Epithelial cell of prostate (primary cell): ENCODE measurements at regions not wholly inside any gene's neighbourhood (a gene's known extent, or its start where the extent isn't known, plus 50 kb on each side); places are given as distances from the start of the nearest gene placed in this dataset.
A peak's percentile ranks its signal among the peaks of the same experiment; 100 is the strongest.

ENCODE experiments used
- DNase-seq: peaks from one replicate; pipeline ENCODE4 v3.0.0-alpha.2; 2011; ENCODE audit warnings: low read depth, low spot score
- H3K27ac ChIP-seq: fragments of 450-650 bp; 2 replicates; pipeline ENCODE4 v1.5.1; 2017; ENCODE audit warnings: mild to moderate bottlenecking

DNA sequence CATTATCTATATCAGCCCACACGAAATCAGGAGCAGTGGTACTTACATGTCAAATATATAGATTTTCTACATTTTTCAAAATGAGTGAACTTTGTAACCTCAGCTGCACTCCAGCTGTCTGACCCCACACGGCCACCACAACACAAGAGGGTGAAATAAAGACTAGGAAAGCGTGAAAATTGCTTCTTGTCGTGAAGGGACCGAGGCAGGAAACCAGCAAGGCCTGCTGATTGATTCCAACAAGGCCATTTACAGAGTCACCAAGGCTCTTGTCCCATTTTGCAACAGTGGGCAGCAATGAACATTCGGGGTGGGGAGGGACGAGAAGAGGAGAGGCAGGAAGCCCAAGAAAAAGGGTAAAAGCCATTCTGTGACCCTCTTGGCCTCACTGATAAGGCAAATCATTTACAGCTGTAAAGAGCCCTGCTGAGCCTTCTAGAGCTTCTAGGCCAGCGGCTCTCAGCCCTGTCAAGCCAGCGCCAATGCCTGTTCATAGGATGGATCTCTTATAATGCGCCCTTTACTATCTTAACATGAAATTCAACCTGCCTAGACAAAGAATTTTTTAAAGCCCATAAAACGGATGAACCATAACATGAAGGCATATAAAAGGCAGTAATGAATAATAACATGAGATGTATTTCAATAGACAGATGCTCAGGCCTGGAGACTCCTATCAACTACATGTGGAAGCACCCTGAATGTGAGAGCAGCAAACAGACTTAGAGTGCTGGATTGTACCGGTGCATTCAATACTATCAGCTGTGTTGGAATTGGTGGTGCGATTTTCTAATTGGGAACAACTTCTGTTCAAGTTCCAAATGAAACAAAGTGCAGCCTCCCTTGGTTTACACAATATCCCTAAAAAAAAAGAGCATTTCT is 269.0 kb downstream of the CDCA7 start:
- DNase-seq = no peak

DNA sequence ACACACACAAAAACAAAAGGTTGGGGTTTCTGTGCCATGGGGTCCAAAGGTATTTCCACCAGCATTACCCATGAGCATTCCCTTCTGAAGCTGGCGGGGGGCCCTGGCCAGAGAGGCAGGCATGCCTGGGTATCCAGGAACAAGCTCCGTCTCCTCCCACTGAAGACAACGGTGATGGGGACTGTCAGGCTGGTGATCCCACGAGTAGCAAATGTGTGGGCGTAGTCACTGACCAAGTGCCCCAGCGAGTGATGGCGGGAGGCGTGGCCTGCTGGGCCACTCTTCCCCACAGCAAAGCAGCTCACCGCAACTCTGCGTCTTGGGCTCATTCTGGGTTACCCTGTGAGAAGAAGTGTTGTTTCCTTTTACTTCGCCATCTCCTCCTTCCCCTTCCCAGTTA is 270.6 kb downstream of the CDCA7 start:
- H3K27ac ChIP-seq = no peak overlapping the region
- DNase-seq = no peak

More for the DNA sequence above, 269.0 kb downstream of the CDCA7 start:
- no peak overlapping the region for H3K27ac ChIP-seq

DNA sequence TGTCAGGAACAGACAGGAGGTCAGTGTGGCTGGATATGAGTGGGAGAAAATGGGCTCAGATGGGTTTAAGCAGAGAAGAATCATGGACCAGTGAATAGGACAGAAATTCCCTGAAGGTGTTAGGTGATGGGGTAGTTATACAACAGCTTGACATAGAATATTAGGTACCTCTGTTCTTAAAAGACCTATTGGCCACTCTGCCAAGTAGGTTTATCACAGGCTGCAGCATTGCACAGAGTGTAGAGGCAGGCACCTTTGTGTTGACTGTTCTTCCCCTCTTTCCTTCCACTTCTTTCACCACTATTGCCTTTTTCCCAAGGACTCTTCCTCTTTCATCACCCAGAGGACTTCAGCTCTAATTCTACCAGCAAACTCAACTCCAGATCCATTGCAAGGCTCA is 274.4 kb downstream of the CDCA7 start:
- no peak overlapping the region for H3K27ac ChIP-seq
- DNase-seq = no peak

DNA sequence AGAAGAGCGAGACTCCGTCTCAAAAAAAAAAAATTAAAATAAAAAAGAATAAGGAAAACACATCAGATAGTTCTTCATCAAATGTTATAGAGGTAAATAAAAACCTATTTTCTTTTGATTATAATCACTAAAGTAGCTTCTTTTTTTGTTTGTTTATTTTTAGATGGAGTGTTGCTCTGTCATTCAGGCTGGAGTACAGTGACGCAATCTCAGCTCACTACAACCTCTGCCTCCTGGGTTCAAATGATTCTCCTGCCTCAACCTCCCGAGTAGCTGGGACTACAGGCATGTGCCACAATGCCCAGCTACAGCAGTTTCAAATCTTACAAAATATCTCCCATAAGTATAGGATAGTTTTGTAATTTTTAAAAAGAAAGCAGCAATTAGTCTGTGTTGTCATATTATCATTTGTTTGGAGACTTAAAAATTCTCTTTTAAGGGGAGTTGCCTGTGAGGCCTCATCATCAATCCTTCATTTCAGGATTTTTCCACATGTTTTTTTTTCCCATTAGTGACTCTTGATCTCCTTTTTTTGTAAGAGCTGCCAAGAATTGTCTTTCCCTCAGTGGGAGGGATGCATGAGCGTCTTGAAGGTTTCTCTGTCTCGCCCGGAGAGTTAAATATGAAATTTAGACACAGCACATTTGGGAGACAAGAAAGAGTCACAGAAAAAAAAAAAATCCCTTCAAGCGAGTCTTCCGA is 275.9 kb downstream of the CDCA7 start:
- no peak overlapping the region for H3K27ac ChIP-seq
- no peak for DNase-seq

DNA sequence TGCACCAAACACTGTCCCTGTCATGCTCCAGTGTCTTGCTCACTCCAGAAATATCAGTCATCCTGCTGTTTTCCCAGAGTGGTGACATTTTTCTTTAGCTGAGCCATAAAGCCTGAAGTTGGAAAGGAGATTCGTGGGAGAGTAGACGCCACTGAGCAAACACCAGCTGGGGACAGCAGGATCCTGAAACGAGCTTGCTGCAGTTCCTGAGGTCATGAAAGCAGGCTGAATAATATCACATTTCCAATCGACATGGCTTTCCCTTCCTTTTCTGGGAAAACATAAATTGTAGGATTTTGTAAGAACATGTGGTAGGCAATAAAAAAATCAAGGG is 276.4 kb downstream of the CDCA7 start:
- H3K27ac ChIP-seq = no peak overlapping the region
- no peak for DNase-seq

DNA sequence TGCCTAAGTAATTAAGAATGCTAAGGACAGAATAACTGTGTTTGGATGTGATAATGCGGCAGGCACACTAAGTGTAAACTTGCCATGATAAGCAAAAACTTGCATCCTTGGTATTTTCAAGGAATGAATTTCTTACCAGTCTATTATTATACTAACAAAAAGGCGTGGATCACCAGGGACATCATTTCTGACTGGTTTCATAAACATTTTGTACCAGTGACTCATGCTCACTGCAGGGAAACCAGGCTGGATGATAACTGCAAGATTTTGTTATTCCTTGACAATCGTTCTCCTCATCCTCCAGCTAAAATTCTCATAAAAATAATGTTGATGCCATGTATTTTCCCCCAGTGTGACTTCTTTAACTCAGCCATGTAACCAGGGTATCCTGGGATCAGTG is 289.5 kb downstream of the CDCA7 start:
- no peak for DNase-seq
- H3K27ac ChIP-seq = no peak overlapping the region

DNA sequence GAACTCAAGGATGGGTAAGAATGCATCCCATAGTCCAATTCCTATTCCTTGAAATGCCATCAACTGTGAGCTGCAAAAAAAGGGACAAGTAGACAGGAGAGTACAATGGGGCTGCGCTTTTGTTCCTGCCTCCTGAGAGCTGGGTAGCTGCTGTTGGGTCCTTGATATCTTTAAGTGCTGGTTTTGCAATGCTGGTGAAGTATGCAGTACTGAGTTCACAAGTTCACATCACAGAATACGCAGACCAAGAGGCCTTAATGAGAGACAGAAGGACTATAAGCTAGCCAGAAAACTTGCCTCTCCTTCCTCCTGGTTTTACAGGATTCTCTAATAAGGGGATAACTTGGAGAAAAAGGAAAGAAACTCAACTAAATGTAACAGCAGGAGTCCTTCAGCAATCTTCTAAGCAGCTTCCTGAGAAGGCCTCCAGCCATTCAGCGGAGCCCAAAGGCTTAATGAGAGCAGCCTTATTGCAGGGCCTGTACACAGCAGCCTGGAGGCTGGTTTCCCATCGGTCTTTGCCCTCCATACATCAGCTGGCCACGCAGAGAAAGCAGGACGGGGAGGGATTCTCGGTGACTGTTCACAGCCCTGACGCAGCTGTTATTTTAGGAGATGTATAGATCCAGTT is 293.1 kb downstream of the CDCA7 start:
- DNase-seq = no peak
- H3K27ac ChIP-seq = no peak overlapping the region

DNA sequence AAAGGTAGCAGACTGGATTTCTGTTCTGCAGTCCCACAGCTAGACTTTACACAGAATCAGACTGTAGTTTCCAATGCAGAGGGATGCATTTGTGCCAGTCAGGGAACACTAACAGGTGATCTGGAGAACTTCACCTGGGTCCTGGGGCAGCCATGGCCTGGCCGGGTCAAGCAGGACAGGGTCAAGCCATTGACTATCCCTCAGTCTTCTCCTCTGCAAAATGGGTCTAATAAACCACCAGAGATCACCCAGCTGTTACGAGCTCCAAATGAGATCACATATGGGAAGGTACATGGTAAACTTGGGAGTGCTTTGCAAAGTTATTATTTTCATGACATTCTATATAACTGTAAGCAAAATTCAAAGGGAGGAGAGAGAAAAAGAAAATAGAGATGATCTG is 294.1 kb downstream of the CDCA7 start:
- H3K27ac ChIP-seq = no peak overlapping the region
- DNase-seq = no peak

DNA sequence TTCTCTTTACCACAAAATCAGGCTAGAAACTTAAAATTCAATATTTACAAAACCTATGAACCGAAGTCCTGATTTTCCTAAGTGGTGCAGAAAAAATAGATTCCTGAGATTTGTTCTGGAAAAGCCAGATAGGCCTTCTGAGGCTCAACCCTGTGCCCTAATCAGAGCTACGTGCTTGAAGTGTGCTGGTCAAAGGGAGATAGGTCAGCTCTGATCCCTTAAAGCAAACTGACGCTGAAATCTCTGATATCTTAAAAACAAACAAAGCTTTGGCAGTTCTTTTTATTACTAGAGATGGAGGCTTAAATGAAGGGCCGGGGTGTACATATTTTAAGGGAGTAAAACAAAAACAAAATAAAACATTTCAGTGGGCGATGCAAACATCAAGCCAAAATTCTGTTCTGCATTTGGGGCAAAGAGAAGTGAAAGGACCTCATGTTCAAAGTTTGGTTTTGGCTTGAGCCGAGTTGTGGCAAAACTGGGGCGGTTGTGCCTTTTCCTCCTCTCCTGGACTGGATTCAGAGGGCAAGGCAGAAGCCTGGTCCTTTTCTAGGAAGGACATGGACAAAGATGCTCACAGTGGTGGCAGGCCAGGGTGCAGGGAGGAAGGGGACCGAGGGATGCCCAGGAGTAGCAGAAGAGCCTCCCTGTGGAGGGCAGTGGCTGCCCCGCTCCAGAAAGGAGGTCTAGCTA is 295.0 kb downstream of the CDCA7 start:
- no peak overlapping the region for H3K27ac ChIP-seq

DNA sequence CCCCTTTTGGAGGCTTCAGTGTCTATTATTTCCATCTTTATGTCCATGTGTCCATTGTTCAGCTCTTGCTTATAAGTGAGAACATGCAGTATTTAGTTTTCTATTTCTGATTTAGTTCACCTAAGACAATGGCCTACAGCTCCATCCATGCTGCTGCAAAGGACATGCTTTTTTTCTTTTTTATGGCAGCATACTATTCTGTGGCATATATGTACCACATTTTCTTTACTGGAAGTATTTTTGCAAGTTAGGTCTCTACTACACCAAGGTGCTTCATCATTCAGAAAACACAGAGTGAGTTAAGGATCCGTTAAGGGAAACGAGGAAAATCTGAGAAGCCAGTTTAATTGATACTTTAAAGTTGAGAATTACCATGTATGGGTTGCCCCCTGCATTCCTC is 297.2 kb downstream of the CDCA7 start:
- H3K27ac ChIP-seq = peak overlapping the region; percentile 96
- no peak for DNase-seq

More for the DNA sequence above, 295.0 kb downstream of the CDCA7 start:
- DNase-seq = no peak

DNA sequence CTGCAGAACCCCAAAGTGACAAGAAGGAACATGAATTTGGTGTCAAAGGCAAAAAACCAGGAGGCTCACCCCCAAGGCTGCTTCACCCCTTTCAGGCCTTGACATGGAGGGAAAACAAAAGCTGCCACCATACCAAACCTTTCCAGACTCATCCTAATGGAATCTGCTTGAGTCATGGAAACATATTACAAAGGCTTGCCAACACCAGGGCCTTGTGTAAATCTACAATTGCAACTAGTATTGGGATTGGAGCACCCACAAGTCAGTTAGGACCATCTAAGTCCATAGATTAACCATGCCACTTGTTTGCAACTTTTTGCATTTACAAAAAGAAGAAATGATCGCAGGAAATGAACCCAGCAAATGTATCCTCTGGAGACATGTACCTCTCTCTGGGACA is 297.6 kb downstream of the CDCA7 start:
- peak overlapping the region; percentile 96 for H3K27ac ChIP-seq
- peak; percentile 82 for DNase-seq

DNA sequence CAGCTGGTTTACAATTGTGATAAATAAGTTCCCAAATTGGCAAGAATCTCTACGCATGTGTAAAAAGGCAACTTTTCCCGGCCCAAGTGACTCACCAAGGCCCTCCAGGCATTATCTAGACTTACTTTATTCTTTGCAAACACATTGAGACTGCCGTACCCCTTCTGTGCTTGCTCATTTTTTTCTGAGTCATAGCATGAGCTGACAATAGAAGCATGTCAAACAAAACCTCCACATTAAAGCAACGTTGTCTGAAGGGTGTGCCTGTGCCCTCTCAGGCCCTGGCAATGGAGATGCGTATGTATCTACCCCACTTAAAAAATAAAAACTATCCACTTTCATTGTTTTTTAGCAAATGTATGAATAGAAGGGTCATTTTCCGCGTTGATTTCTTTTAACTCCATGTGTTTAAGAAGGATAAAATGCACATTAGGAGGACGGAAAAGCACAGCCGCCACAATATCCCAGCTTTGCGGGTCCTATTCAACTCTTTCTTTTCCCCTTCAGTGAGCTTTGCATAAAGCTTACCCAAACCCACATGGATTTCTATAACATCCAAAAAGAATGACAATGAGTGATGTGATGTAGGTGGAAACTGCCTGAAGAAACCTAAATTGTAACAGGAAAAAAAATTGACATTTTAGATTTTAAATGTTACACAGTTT is 298.2 kb downstream of the CDCA7 start:
- DNase-seq = peak; percentile 97
- H3K27ac ChIP-seq = peak overlapping the region; percentile 96

DNA sequence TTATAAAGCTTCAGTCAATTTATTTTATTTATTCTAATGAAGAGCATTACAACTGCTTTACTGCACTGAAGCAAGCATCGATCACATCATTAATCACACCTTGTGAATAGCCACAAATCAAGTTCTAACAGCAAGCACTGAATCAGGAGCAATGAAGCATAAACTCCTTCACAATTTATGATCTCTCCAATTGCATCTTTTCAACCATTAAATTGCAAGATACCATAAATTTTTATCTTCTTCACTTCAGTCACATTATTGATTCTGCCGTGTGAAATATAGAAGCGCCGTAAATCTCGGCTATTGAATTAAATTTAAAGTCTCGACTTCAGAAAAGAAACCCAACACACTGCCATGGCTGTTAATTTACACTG is 298.7 kb downstream of the CDCA7 start:
- peak overlapping the region; percentile 96 for H3K27ac ChIP-seq
- DNase-seq = no peak

DNA sequence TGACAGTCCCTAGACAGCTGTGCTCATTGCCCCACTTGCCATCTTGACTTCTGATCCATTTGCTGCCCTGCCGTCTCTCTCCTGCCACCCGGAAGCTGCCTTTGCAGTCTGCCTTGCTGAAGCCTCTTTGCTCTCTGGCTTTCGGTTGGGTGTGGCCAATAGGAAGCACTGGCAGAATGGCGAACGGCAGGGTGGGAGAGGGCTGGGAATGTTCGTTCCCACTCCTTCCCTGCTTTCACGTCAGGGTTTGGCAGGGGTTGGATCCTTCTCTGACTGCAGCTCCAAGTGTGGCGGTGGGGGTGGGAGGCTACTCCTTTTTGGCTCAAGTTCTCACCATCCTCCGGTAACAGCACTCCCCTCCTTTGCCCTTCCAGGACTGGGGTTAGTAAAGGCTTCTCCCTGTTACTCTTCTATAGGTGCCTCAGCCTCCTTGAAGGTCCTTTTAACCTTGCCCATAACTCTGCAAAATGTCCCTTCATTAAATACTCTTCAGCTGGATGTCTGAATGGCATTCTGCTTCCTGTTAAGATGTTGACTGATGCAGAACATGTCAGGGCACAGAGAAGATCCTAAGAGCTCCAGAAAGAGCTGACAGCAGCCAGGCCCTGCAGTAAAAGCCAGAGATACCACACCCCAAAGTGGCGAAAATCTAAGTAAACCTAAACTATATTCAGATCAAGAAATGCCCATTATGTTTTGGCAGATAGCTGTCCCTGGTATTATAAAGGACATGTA is 299.7 kb downstream of the CDCA7 start:
- no peak for DNase-seq
- peak overlapping the region; percentile 96 for H3K27ac ChIP-seq

DNA sequence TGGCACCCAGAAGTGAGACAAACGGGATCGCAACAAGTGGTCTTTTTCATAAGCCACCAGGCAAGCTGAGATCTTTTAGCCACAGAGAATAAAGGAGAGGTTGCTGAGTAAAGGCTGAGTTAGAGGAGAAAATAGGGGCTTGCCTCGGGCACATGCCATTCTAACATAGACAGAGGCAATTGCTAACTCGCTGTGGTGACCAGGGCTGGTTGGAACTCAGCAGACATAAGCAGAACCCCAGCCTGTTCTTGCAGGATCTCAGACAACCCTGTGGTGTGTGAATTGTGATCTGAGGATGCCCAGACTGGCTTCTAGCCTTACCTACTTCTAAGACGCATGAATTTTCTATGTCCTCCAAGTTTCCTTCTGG is 300.2 kb downstream of the CDCA7 start:
- peak overlapping the region; percentile 96 for H3K27ac ChIP-seq
- DNase-seq = no peak

DNA sequence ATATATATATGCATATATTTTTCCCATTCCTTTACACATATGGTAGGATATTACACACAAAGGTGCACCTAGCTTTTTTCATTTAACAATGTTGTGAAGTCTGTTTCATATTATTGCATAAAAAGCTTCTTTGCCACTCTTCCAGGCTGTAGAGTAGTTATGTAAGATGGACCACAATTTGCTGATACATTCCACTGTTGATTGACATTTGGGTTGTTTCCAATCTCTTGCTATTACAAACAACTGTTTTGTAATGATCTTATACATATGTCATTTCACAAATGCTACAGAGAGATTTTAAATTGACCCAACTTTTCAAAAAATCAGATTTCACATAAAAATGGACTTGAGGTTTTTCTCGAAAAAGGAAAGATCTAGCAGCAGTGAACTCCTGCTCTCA is 301.4 kb downstream of the CDCA7 start:
- H3K27ac ChIP-seq = no peak overlapping the region
- DNase-seq = no peak

DNA sequence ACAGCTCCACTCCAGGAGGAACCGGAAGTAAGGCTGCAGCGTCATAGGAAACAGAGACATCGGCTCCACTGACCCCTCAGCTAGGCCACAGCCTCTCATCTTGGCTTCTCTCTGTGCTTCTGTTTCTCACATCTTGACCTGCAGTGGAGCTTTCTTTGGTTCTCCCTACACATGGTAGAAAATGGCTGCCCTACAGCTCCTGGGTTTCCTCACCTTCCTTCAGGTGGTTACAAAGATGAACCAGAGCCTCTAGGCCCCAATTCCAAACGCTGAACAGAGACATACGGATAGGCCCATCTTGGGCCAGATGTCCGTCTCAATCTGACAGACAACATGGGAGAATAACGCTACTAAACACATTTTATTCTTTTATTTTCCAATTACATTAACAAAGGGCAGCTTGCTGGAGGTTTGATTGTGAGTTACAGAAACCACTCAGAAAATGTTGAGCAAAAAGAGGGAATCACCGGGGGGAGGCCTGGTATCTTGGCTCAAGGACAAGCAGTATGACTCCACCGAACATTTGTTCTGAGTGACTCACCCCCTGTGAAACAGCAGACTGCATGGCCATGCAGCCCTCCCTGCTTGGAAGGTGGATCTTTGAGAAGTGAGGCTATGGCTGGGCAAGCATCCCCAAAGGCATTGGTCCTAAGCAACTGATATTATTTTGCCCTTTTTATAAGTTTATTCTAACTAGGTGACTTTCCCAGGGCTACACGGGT is 303.5 kb downstream of the CDCA7 start:
- DNase-seq = no peak
- H3K27ac ChIP-seq = peak overlapping the region; percentile 40

DNA sequence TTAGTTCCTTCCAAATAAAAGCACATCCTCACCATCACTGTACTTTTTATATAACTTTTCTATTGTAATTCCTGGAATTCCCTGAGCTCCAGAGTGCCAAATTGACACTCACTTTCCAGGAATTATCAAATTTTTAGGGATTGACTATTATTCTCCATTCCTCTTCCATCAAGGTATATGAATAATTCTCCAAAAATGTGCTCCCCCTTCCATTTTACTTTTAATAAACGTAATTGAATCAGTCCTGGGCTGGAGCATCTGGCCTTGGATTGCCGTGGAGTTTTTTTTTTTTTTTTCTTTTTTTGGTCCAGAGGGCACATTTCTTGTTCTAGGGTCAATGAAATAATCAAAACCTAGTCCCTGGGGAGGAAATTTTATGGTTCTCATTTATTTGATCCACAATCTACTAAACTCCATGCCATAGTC is 304.3 kb downstream of the CDCA7 start:
- peak overlapping the region; percentile 40 for H3K27ac ChIP-seq
- DNase-seq = no peak

DNA sequence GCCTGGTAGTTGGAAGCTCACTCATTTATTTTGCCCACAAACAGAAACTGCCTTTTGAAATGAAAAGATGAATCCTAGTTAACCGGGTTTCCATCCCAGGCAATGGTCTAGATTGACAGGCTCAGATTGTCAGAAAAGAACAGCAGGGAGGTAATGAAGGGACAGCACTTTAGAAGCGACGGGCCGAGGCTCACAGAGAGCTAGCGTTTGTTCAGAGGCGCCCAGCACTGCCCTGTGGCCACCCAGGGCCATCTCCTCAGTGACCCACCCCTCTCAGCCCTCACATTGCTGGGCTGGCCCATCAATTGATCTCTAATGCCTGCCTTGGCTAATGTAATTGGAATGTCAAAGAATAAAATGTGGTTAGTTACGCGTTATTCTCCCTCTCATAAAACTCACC is 304.8 kb downstream of the CDCA7 start:
- DNase-seq = no peak

More for the DNA sequence above, 304.8 kb downstream of the CDCA7 start:
- no peak overlapping the region for H3K27ac ChIP-seq
